Transverse colon (tissue), 4 donors: ENCODE measurements at regions not wholly inside any gene's neighbourhood (a gene's known extent, or its start where the extent isn't known, plus 50 kb on each side); places are given as distances from the start of the nearest gene placed in this dataset.

ENCODE experiments used
- DNase-seq: peaks from one replicate; pipeline ENCODE4 v3.0.0-alpha.2; 2019
- H3K27ac ChIP-seq, 4 donors: fragments of 200-600 bp; sonication (generic); 2 replicates each; pipeline ENCODE4 v1.5.1; 2016 to 2018; ENCODE audit warnings: inconsistent platforms in 4 of 4
- H3K27me3 ChIP-seq: fragments of 200-600 bp; sonication (generic); 2 replicates; pipeline ENCODE4 v1.5.1; 2017; ENCODE audit warnings: inconsistent platforms
- H3K36me3 ChIP-seq, 4 donors: fragments of 200-600 bp; sonication (generic); 2 replicates each; pipeline ENCODE4 v1.5.1; 2017 to 2019; ENCODE audit warnings: inconsistent platforms in 4 of 4
- H3K4me1 ChIP-seq, 4 donors: fragments of 200-600 bp; sonication (generic); 2 replicates each; pipeline ENCODE4 v1.5.1; 2017 to 2020; ENCODE audit warnings: inconsistent platforms in 4 of 4
- H3K4me3 ChIP-seq, 4 donors: fragments of 200-600 bp; sonication (generic); 1 replicate in 1 of 4; 2 replicates in 3 of 4; pipeline versions ENCODE4 v1.5.1 to v1.6.1; 2017 to 2019; ENCODE audit warnings: inconsistent platforms in 4 of 4
- H3K9me3 ChIP-seq, 2 donors: fragments of 200-600 bp; sonication (generic); 2 replicates each; pipeline ENCODE4 v1.5.1; 2017 to 2019; ENCODE audit warnings: inconsistent platforms in 2 of 2
- EP300 ChIP-seq: sonication (generic); formaldehyde crosslinking; IDR thresholded peaks from one replicate; pipeline ENCODE4 v1.6.1; 2017; ENCODE audit warnings: antibody characterized with exemption, low read depth
- POLR2A ChIP-seq: fragments of 450-650 bp; IDR thresholded peaks from one replicate; pipeline ENCODE4 v1.6.1; 2016; ENCODE audit warnings: antibody characterized with exemption, mild to moderate bottlenecking, moderate library complexity
- POLR2AphosphoS5 ChIP-seq, 3 donors: sonication (generic); formaldehyde crosslinking; IDR thresholded peaks; one replicate each; pipeline ENCODE4 v1.6.1; 2016; ENCODE audit warnings: antibody characterized with exemption in 3 of 3
- WGBS, 2 donors: methylation state at CpG; one replicate each; pipeline ENCODE4 v1.1.5; 2018; ENCODE audit warnings: low coverage in 1 of 2; 5-methylcytosine and 5-hydroxymethylcytosine counted together
- in situ Hi-C, 4 donors: fragments of 200-750 bp; cut with MboI; loops; one replicate each; pipeline versions ENCODE4 v1.15.0 to v1.15.1; 2017; ENCODE audit warnings: low sequenced_read_pairs in 3 of 4, low pct_ligation_motif_present in 1 of 4, low pct_unique_long_range_greater_than_20kb in 1 of 4
- intact Hi-C: fragments of 100-400 bp; cut with DNase I; formaldehyde crosslinking; loops from one replicate; pipeline ENCODE4 v1.15.1; 2023; ENCODE audit warnings: low total_unique reads
- TF ChIP-seq, protein P1 (sequence below), 5 experiments: fragments of 200-600 bp in 3 of 5; fragments of 450-650 bp in 2 of 5; sonication (generic) in 3 of 5; IDR thresholded peaks; 1 replicate in 2 of 5; 2 replicates in 3 of 5; pipeline ENCODE4 v1.5.1; 2016 to 2017; ENCODE audit warnings: antibody characterized with exemption in 5 of 5, inconsistent platforms in 3 of 5, mild to moderate bottlenecking in 2 of 5, moderate library complexity in 1 of 5

DNA sequence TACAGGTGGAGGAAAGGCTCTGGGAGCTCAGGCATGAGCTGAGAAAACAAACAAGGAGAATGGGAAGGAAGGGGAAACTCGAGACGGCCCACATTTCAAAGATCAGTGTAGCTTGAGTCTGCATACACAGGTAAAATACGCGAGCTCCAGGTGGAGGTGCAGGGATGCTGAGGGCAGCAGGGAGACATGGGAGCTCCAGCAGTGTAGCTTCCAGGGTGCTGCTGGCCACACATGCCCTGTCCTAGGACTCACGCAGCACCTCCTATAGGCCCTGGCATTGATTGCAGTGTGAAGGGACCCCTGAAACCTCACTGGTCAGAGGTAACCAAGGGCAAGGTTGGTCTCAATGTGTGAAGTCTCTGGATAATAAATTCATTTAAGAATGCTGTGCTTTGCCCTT, 362.8 kb upstream of the HS6ST1 start:
- Histone ChIP-seq H3K4me3 (no peak overlapping the region), H3K9me3 (no peaks in the 10 kb centered on the region), H3K27ac (no peak overlapping the region), H3K27me3 (no peaks in the 10 kb centered on the region), H3K36me3 (no peaks in the 10 kb centered on the region), H3K4me1 (no peaks in the 10 kb centered on the region)
- in situ Hi-C loops: no loop called here
- WGBS, 2 donors: 47 to 62% methylated on average over 4 to 5 of the region's 5 CpGs
- no peak for DNase-seq
- intact Hi-C loops: no loop called here
- TF ChIP-seq, protein P1, sequence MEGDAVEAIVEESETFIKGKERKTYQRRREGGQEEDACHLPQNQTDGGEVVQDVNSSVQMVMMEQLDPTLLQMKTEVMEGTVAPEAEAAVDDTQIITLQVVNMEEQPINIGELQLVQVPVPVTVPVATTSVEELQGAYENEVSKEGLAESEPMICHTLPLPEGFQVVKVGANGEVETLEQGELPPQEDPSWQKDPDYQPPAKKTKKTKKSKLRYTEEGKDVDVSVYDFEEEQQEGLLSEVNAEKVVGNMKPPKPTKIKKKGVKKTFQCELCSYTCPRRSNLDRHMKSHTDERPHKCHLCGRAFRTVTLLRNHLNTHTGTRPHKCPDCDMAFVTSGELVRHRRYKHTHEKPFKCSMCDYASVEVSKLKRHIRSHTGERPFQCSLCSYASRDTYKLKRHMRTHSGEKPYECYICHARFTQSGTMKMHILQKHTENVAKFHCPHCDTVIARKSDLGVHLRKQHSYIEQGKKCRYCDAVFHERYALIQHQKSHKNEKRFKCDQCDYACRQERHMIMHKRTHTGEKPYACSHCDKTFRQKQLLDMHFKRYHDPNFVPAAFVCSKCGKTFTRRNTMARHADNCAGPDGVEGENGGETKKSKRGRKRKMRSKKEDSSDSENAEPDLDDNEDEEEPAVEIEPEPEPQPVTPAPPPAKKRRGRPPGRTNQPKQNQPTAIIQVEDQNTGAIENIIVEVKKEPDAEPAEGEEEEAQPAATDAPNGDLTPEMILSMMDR (IDR thresholded peaks at IDR 0.05): no peak
- TF ChIP-seq POLR2AphosphoS5 (IDR thresholded peaks at IDR 0.05) (no peak), EP300 (no peak), POLR2A (no peak)

GRCh38 chr2:128682266-128682665, 363.6 kb upstream of the HS6ST1 start:
- in situ Hi-C loops: no loop called here
- no peak for DNase-seq
- 74 to 80% methylated on average over 5 to 7 of the region's 7 CpGs for WGBS, 2 donors
- H3K4me3 ChIP-seq: no peak overlapping the region
- H3K9me3 ChIP-seq: no peaks in the 10 kb centered on the region
- intact Hi-C loops: no loop called here
- H3K4me1 ChIP-seq: no peaks in the 10 kb centered on the region
- H3K27me3 ChIP-seq: no peaks in the 10 kb centered on the region
- no peak for TF ChIP-seq POLR2AphosphoS5 (IDR thresholded peaks at IDR 0.05)
- no peak for TF ChIP-seq POLR2A
- TF ChIP-seq, protein P1 (IDR thresholded peaks at IDR 0.05): no peak
- TF ChIP-seq EP300: no peak
- H3K27ac ChIP-seq: no peak overlapping the region
- H3K36me3 ChIP-seq: no peaks in the 10 kb centered on the region

- TF ChIP-seq POLR2A: no peak
- TF ChIP-seq EP300: no peak
- TF ChIP-seq, protein P1 (IDR thresholded peaks at IDR 0.05): no peak
- TF ChIP-seq POLR2AphosphoS5 (IDR thresholded peaks at IDR 0.05): no peak
These were observed 364.1 kb upstream of the HS6ST1 start for GRCh38 chr2:128682729-128683284.

DNA sequence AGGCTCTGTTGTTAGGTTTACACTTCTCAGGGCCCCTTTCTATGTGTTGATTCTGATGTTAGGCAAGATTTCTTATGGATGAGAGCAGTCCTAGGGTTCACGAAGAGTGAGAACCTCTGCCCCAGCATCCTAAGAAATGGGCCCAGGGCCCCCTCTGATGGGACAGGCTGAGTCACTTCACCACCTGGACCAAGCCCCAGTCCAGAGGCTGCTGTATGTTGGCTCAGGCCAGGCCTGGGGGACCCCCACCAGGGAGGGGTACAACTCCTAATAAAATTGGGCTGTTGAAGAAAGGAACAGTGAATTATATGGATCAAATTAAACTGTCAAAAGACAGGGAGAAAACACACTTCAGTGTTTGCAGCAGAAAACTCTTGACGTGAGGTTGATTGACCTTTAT, 365.9 kb upstream of the HS6ST1 start:
- Histone ChIP-seq H3K27me3 (no peaks in the 10 kb centered on the region), H3K36me3 (no peaks in the 10 kb centered on the region), H3K4me1 (no peaks in the 10 kb centered on the region), H3K27ac (no peak overlapping the region), H3K4me3 (no peak overlapping the region), H3K9me3 (no peaks in the 10 kb centered on the region)
- WGBS, 2 donors: 90 to 100% methylated on average over 1 to 2 of the region's 2 CpGs
- intact Hi-C loops (no loop called here), in situ Hi-C loops (no loop called here)
- DNase-seq: no peak
- TF ChIP-seq EP300 (no peak), POLR2A (no peak), POLR2AphosphoS5 (IDR thresholded peaks at IDR 0.05) (no peak)
- TF ChIP-seq, protein P1 (IDR thresholded peaks at IDR 0.05): no peak

More at GRCh38 chr2:128682729-128683284, 364.1 kb upstream of the HS6ST1 start:
- no peak overlapping the region for H3K27ac ChIP-seq
- no peaks in the 10 kb centered on the region for H3K4me1 ChIP-seq
- in situ Hi-C loops: no loop called here
- H3K36me3 ChIP-seq: no peaks in the 10 kb centered on the region
- no peak overlapping the region for H3K4me3 ChIP-seq
- H3K27me3 ChIP-seq: no peaks in the 10 kb centered on the region
- no peaks in the 10 kb centered on the region for H3K9me3 ChIP-seq
- intact Hi-C loops: no loop called here
- DNase-seq: no peak
- WGBS, 2 donors: 80 to 86% methylated on average over 7 to 13 of the region's 13 CpGs
